Ishikawa (cell line): ENCODE measurements at regions not wholly inside any gene's neighbourhood (a gene's known extent, or its start where the extent isn't known, plus 50 kb on each side); places are given as distances from the start of the nearest gene placed in this dataset.

Experiments
- EGR1 ChIP-seq: IDR thresholded peaks from 2 replicates; pipeline ENCODE4 v1.6.1; 2012
- EP300 ChIP-seq: IDR thresholded peaks from 2 replicates; pipeline ENCODE4 v1.6.1; 2012; ENCODE audit warnings: borderline replicate concordance
- FOXM1 ChIP-seq: IDR thresholded peaks from 2 replicates; pipeline ENCODE4 v1.6.1; 2012; ENCODE audit warnings: low read depth, borderline replicate concordance
- MAX ChIP-seq: IDR thresholded peaks from 2 replicates; pipeline ENCODE4 v1.6.1; 2012
- NFIC ChIP-seq: IDR thresholded peaks from 2 replicates; pipeline ENCODE4 v1.6.1; 2012
- RAD21 ChIP-seq: IDR thresholded peaks from 2 replicates; pipeline ENCODE4 v1.6.1; 2012; ENCODE audit warnings: low read depth
- REST ChIP-seq: IDR thresholded peaks from 2 replicates; pipeline ENCODE4 v1.6.1; 2012; ENCODE audit warnings: low read depth, mild to moderate bottlenecking
- TAF1 ChIP-seq: IDR thresholded peaks from 2 replicates; pipeline ENCODE4 v1.6.1; 2012; ENCODE audit warnings: low read depth, mild to moderate bottlenecking
- TCF12 ChIP-seq: IDR thresholded peaks from 2 replicates; pipeline ENCODE4 v1.6.1; 2012; ENCODE audit warnings: low read depth
- USF1 ChIP-seq: IDR thresholded peaks from 2 replicates; pipeline ENCODE4 v1.6.1; 2012
- ZBTB7A ChIP-seq: IDR thresholded peaks from 2 replicates; pipeline ENCODE4 v1.6.1; 2012; ENCODE audit warnings: low read depth

- TF ChIP-seq RAD21 (no peak), MAX (no peak), ZBTB7A (no peak), TAF1 (no peak), USF1 (no peak), FOXM1 (no peak), NFIC (no peak), EGR1 (no peak), EP300 (no peak), TCF12 (no peak), REST (no peak)
Measured at GRCh38 chr1:73623946-73624345, 574.0 kb downstream of the LRRIQ3 start.
